Tongue (tissue), 1 donor: ENCODE measurements at regions not wholly inside any gene's neighbourhood (a gene's known extent, or its start where the extent isn't known, plus 50 kb on each side); places are given as distances from the start of the nearest gene placed in this dataset.

ENCODE experiments used
- DNase-seq: peaks from one replicate; pipeline ENCODE4 v3.0.0-alpha.2; 2015

GRCh38 chr11:56932572-56933220 is 56.0 kb upstream of the OR5AK2 start:
- DNase-seq, result no peak

GRCh38 chr11:56923116-56923515 is 65.6 kb upstream of the OR5AK2 start:
- no peak for DNase-seq

GRCh38 chr11:56922421-56922820 is 66.3 kb upstream of the OR5AK2 start:
- DNase-seq, result no peak

GRCh38 chr11:56917708-56918400 is 70.9 kb upstream of the OR5AK2 start:
- DNase-seq, result no peak

GRCh38 chr11:56916587-56916986 is 72.1 kb upstream of the OR5AK2 start:
- DNase-seq, result no peak

- DNase-seq, result no peak
These were observed 72.6 kb upstream of the OR5AK2 start for GRCh38 chr11:56916162-56916561.

- no peak for DNase-seq
These were observed 77.4 kb upstream of the OR5AK2 start for GRCh38 chr11:56911312-56911711.

- DNase-seq, result no peak
These were observed 77.9 kb upstream of the OR5AK2 start for GRCh38 chr11:56910785-56911184.

GRCh38 chr11:56910046-56910773 is 78.5 kb upstream of the OR5AK2 start:
- no peak for DNase-seq

- no peak for DNase-seq
These were observed 79.2 kb upstream of the OR5AK2 start for GRCh38 chr11:56909563-56909962.

- no peak for DNase-seq
These were observed 79.6 kb upstream of the OR5AK2 start for GRCh38 chr11:56909080-56909479.

GRCh38 chr11:56906683-56907148 is 82.0 kb upstream of the OR5AK2 start:
- no peak for DNase-seq

GRCh38 chr11:56905936-56906335 is 82.8 kb upstream of the OR5AK2 start:
- DNase-seq, result no peak

- no peak for DNase-seq
These were observed 83.3 kb upstream of the OR5AK2 start for GRCh38 chr11:56905442-56905841.

GRCh38 chr11:56898856-56899255 is 89.9 kb upstream of the OR5AK2 start:
- no peak for DNase-seq

- no peak for DNase-seq
These were observed 98.0 kb upstream of the OR5AK2 start for GRCh38 chr11:56890584-56891305.

- no peak for DNase-seq
These were observed 98.7 kb upstream of the OR5AK2 start for GRCh38 chr11:56889986-56890385.

GRCh38 chr11:56887940-56888339 is 100.8 kb upstream of the OR5AK2 start:
- DNase-seq, result no peak

- DNase-seq, result no peak
These were observed 102.3 kb upstream of the OR5AK2 start for GRCh38 chr11:56886455-56886854.

GRCh38 chr11:56885854-56886253 is 102.9 kb upstream of the OR5AK2 start:
- DNase-seq, result no peak

GRCh38 chr11:56885177-56885576 is 103.5 kb upstream of the OR5AK2 start:
- DNase-seq, result peak; percentile 64

- DNase-seq, result no peak
These were observed 105.2 kb upstream of the OR5AK2 start for GRCh38 chr11:56883371-56883987.
